ENCODE measurements at regions not wholly inside any gene's neighbourhood (a gene's known extent, or its start where the extent isn't known, plus 50 kb on each side); places are given as distances from the start of the nearest gene placed in this dataset.

DNA sequence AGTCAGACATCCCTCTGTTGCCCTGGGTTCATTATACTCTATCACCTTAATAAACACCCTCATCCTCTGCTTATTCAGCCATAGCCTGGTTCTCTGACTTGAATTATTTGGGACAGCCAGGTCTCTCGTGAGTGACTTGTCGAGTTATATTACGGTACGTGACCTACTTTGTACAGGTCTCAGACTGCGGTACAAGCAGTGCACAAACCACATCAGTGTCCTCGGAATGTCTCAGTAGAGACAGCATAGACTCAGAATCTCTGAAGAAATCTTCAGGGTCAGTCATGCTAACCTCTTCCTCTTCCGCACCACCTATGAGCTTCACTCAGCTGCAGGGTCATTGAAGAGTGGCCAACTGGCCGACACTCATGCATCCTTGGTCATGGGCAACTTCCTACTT lies 860.8 kb downstream of the BCL11B start:
- TF ChIP-seq, protein P1, sequence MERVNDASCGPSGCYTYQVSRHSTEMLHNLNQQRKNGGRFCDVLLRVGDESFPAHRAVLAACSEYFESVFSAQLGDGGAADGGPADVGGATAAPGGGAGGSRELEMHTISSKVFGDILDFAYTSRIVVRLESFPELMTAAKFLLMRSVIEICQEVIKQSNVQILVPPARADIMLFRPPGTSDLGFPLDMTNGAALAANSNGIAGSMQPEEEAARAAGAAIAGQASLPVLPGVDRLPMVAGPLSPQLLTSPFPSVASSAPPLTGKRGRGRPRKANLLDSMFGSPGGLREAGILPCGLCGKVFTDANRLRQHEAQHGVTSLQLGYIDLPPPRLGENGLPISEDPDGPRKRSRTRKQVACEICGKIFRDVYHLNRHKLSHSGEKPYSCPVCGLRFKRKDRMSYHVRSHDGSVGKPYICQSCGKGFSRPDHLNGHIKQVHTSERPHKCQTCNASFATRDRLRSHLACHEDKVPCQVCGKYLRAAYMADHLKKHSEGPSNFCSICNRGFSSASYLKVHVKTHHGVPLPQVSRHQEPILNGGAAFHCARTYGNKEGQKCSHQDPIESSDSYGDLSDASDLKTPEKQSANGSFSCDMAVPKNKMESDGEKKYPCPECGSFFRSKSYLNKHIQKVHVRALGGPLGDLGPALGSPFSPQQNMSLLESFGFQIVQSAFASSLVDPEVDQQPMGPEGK (CRISPR knock-in tag; IDR thresholded peaks at IDR 0.05), result no peak
- TF ChIP-seq, protein P2, sequence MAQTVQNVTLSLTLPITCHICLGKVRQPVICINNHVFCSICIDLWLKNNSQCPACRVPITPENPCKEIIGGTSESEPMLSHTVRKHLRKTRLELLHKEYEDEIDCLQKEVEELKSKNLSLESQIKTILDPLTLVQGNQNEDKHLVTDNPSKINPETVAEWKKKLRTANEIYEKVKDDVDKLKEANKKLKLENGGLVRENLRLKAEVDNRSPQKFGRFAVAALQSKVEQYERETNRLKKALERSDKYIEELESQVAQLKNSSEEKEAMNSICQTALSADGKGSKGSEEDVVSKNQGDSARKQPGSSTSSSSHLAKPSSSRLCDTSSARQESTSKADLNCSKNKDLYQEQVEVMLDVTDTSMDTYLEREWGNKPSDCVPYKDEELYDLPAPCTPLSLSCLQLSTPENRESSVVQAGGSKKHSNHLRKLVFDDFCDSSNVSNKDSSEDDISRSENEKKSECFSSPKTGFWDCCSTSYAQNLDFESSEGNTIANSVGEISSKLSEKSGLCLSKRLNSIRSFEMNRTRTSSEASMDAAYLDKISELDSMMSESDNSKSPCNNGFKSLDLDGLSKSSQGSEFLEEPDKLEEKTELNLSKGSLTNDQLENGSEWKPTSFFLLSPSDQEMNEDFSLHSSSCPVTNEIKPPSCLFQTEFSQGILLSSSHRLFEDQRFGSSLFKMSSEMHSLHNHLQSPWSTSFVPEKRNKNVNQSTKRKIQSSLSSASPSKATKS (CRISPR knock-in tag; IDR thresholded peaks at IDR 0.05), result no peak
- TF ChIP-seq ZNF761 (CRISPR knock-in tag; conservative IDR thresholded peaks at IDR 0.05), result no peak
- no peak for TF ChIP-seq TAF1 (CRISPR knock-in tag; IDR thresholded peaks at IDR 0.05)
- TF ChIP-seq, protein P3, sequence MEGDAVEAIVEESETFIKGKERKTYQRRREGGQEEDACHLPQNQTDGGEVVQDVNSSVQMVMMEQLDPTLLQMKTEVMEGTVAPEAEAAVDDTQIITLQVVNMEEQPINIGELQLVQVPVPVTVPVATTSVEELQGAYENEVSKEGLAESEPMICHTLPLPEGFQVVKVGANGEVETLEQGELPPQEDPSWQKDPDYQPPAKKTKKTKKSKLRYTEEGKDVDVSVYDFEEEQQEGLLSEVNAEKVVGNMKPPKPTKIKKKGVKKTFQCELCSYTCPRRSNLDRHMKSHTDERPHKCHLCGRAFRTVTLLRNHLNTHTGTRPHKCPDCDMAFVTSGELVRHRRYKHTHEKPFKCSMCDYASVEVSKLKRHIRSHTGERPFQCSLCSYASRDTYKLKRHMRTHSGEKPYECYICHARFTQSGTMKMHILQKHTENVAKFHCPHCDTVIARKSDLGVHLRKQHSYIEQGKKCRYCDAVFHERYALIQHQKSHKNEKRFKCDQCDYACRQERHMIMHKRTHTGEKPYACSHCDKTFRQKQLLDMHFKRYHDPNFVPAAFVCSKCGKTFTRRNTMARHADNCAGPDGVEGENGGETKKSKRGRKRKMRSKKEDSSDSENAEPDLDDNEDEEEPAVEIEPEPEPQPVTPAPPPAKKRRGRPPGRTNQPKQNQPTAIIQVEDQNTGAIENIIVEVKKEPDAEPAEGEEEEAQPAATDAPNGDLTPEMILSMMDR (CRISPR knock-in tag; IDR thresholded peaks at IDR 0.05), result no peak
- no peak for TF ChIP-seq NR1H2 (CRISPR knock-in tag; IDR thresholded peaks at IDR 0.05; ENCODE audit: borderline replicate concordance, low read depth)
- no peak for TF ChIP-seq ZNF207 (IDR thresholded peaks at IDR 0.05; ENCODE audit: borderline replicate concordance)
- TF ChIP-seq, protein P4, sequence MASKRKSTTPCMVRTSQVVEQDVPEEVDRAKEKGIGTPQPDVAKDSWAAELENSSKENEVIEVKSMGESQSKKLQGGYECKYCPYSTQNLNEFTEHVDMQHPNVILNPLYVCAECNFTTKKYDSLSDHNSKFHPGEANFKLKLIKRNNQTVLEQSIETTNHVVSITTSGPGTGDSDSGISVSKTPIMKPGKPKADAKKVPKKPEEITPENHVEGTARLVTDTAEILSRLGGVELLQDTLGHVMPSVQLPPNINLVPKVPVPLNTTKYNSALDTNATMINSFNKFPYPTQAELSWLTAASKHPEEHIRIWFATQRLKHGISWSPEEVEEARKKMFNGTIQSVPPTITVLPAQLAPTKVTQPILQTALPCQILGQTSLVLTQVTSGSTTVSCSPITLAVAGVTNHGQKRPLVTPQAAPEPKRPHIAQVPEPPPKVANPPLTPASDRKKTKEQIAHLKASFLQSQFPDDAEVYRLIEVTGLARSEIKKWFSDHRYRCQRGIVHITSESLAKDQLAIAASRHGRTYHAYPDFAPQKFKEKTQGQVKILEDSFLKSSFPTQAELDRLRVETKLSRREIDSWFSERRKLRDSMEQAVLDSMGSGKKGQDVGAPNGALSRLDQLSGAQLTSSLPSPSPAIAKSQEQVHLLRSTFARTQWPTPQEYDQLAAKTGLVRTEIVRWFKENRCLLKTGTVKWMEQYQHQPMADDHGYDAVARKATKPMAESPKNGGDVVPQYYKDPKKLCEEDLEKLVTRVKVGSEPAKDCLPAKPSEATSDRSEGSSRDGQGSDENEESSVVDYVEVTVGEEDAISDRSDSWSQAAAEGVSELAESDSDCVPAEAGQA (IDR thresholded peaks at IDR 0.05; ENCODE audit: low read depth), result no peak
- TF ChIP-seq, protein P4 (CRISPR knock-in tag; IDR thresholded peaks at IDR 0.05; ENCODE audit: borderline replicate concordance), result no peak
- TF ChIP-seq, protein P5, sequence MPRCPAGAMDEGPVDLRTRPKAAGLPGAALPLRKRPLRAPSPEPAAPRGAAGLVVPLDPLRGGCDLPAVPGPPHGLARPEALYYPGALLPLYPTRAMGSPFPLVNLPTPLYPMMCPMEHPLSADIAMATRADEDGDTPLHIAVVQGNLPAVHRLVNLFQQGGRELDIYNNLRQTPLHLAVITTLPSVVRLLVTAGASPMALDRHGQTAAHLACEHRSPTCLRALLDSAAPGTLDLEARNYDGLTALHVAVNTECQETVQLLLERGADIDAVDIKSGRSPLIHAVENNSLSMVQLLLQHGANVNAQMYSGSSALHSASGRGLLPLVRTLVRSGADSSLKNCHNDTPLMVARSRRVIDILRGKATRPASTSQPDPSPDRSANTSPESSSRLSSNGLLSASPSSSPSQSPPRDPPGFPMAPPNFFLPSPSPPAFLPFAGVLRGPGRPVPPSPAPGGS (CRISPR knock-in tag; IDR thresholded peaks at IDR 0.05), result no peak
- TF ChIP-seq, protein P6, sequence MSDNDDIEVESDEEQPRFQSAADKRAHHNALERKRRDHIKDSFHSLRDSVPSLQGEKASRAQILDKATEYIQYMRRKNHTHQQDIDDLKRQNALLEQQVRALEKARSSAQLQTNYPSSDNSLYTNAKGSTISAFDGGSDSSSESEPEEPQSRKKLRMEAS (IDR thresholded peaks at IDR 0.05), result no peak
- no peak for TF ChIP-seq NFYB (CRISPR knock-in tag; IDR thresholded peaks at IDR 0.05)
- TF ChIP-seq HNRNPL (IDR thresholded peaks at IDR 0.05; ENCODE audit: low read depth, low read length), result no peak

Data from HepG2 (cell line).